C4-2B (cell line): ENCODE measurements at regions not wholly inside any gene's neighbourhood (a gene's known extent, or its start where the extent isn't known, plus 50 kb on each side); places are given as distances from the start of the nearest gene placed in this dataset.

Source experiments
- ZFX ChIP-seq: fragments of 450-650 bp; IDR thresholded peaks from 2 replicates; pipeline ENCODE4 v1.6.1; 2017
- TF ChIP-seq, protein P1 (sequence below): fragments of 450-650 bp; conservative IDR thresholded peaks from 2 replicates; pipeline ENCODE4 v1.5.1; 2017; ENCODE audit warnings: mild to moderate bottlenecking

DNA sequence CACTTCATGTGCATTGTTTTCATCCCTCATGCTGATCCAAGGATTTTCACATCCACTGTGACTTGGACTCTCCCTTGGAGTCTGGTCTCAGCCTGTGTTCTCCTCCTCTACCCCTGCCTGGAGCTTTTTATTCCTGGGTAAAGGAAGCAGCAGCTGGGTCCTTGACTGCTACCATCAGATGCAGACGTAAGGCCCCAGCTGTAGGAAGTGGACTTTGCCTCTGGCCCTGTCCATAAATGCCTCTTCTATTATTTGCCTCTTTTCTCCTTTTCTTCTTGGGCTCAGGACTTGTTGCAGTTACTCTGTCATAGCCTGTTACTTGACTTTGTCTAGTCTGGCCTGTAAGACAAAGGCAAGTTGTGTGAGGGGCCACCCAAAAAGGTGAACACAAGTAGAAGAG lies 303.8 kb downstream of the NXPE2 start:
- TF ChIP-seq, protein P1, sequence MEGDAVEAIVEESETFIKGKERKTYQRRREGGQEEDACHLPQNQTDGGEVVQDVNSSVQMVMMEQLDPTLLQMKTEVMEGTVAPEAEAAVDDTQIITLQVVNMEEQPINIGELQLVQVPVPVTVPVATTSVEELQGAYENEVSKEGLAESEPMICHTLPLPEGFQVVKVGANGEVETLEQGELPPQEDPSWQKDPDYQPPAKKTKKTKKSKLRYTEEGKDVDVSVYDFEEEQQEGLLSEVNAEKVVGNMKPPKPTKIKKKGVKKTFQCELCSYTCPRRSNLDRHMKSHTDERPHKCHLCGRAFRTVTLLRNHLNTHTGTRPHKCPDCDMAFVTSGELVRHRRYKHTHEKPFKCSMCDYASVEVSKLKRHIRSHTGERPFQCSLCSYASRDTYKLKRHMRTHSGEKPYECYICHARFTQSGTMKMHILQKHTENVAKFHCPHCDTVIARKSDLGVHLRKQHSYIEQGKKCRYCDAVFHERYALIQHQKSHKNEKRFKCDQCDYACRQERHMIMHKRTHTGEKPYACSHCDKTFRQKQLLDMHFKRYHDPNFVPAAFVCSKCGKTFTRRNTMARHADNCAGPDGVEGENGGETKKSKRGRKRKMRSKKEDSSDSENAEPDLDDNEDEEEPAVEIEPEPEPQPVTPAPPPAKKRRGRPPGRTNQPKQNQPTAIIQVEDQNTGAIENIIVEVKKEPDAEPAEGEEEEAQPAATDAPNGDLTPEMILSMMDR = no peak
- TF ChIP-seq ZFX = no peak
